ENCODE measurements at regions not wholly inside any gene's neighbourhood (a gene's known extent, or its start where the extent isn't known, plus 50 kb on each side); places are given as distances from the start of the nearest gene placed in this dataset.

DNA sequence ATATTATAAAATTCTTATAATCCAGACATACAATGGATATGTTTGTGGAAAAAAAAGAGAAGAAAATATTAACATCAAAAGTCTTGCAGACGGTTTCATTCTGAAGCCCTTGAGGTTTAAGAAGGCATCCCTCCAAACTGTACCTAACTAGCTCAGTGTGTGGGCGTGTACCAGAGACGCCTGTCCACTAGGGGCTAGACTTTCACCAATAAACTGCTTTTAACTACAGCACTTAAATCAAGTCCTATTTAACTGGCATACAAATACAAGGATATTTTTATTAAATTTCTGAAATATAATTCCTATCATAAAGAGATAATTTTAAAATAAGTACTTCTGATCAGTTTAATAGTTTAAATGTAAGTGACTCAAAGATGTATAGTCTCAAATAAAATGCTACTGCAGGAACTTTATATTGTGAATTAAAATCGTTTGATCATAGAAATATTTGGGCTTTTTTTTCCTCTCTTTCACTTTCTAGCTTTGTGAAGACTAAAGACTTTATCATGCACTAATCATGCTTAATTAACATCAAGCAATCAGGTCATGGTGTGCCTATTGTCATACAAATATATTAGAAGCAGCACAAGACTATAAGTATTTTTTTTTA lies 437.7 kb downstream of the SATB2 start:
- no peaks in the 10 kb centered on the region for H3K36me3 ChIP-seq (replicated peaks in 1 of 2; ENCODE audit: control extremely low read depth in 1 of 2, control insufficient read depth in 1 of 2, extremely low read depth in 1 of 2, insufficient read depth in 2 of 2, low read length in 1 of 2)
- no peak overlapping the region for H3K9ac ChIP-seq (ENCODE audit: low read length)
- Mint-ChIP-seq H3K27ac (no peak overlapping the region), H3K4me3 (no peak overlapping the region), H3K9me3 (ENCODE audit: insufficient read depth) (no peaks in the 10 kb centered on the region), H3K27me3 (no peaks in the 10 kb centered on the region), H3K4me1 (no peaks in the 10 kb centered on the region)
- POLR2A ChIA-PET: no interaction called here
- no peaks in the 10 kb centered on the region for H4K20me1 ChIP-seq (ENCODE audit: control insufficient read depth, insufficient read depth, low read length, poor library complexity, severe bottlenecking)
- TF ChIP-seq, protein P1, sequence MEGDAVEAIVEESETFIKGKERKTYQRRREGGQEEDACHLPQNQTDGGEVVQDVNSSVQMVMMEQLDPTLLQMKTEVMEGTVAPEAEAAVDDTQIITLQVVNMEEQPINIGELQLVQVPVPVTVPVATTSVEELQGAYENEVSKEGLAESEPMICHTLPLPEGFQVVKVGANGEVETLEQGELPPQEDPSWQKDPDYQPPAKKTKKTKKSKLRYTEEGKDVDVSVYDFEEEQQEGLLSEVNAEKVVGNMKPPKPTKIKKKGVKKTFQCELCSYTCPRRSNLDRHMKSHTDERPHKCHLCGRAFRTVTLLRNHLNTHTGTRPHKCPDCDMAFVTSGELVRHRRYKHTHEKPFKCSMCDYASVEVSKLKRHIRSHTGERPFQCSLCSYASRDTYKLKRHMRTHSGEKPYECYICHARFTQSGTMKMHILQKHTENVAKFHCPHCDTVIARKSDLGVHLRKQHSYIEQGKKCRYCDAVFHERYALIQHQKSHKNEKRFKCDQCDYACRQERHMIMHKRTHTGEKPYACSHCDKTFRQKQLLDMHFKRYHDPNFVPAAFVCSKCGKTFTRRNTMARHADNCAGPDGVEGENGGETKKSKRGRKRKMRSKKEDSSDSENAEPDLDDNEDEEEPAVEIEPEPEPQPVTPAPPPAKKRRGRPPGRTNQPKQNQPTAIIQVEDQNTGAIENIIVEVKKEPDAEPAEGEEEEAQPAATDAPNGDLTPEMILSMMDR (IDR thresholded peaks at IDR 0.05): no peak
- no peak for TF ChIP-seq EZH2 (IDR thresholded peaks at IDR 0.05; ENCODE audit: borderline replicate concordance, insufficient read depth, low read depth, low read length, poor library complexity, severe bottlenecking)
- ATAC-seq (ENCODE audit: low read depth): no peak
- no CpG with 5 or more reads among the region's 4 CpGs for WGBS (ENCODE audit: insufficient coverage)
- H3K9me3 ChIP-seq (ENCODE audit: control extremely low read depth in 1 of 3, control insufficient read depth in 2 of 3, insufficient read depth in 1 of 3, low read length in 2 of 3): no peaks in the 10 kb centered on the region
- CTCF ChIA-PET: no interaction called here
- no peaks in the 10 kb centered on the region for H3K4me1 ChIP-seq (ENCODE audit: control insufficient read depth in 2 of 2, insufficient read depth in 2 of 2, low read length in 2 of 2)
- no peaks in the 10 kb centered on the region for H3K79me2 ChIP-seq (ENCODE audit: control insufficient read depth, insufficient read depth, low read length)
- no peak overlapping the region for H3K27ac ChIP-seq (ENCODE audit: low read length in 2 of 2)
- H2AFZ ChIP-seq (ENCODE audit: insufficient read depth, low read depth, low read length, poor library complexity, severe bottlenecking): no peak overlapping the region
- H3K27me3 ChIP-seq (replicated peaks in 1 of 4; ENCODE audit: control extremely low read depth in 1 of 4, control insufficient read depth in 3 of 4, insufficient read depth in 4 of 4, low read length in 3 of 4): no peaks in the 10 kb centered on the region
- no peak for DNase-seq
- intact Hi-C loops (cut with micrococcal nuclease): no loop called here
- H3K4me2 ChIP-seq (replicated peaks; ENCODE audit: low read depth, low read length, poor library complexity, severe bottlenecking): no peak overlapping the region
- no peak overlapping the region for H3K4me3 ChIP-seq (ENCODE audit: control extremely low read depth in 1 of 5, extremely low read depth in 1 of 5, insufficient read depth in 1 of 5, low read depth in 2 of 5, low read length in 4 of 5)

GRCh38 chr2:199018826-199019225 lies 438.9 kb downstream of the SATB2 start:
- WGBS (ENCODE audit: insufficient coverage): no CpG with 5 or more reads among the region's 1 CpG
- H3K4me2 ChIP-seq (replicated peaks; ENCODE audit: low read depth, low read length, poor library complexity, severe bottlenecking): no peak overlapping the region
- no peaks in the 10 kb centered on the region for H4K20me1 ChIP-seq (ENCODE audit: control insufficient read depth, insufficient read depth, low read length, poor library complexity, severe bottlenecking)
- Mint-ChIP-seq H3K4me1 (no peaks in the 10 kb centered on the region), H3K4me3 (no peak overlapping the region), H3K9me3 (ENCODE audit: insufficient read depth) (no peaks in the 10 kb centered on the region), H3K27me3 (no peaks in the 10 kb centered on the region), H3K27ac (no peak overlapping the region)
- no peak overlapping the region for H3K27ac ChIP-seq (ENCODE audit: low read length in 2 of 2)
- TF ChIP-seq, protein P1 (IDR thresholded peaks at IDR 0.05): no peak
- no peak for TF ChIP-seq EZH2 (IDR thresholded peaks at IDR 0.05; ENCODE audit: borderline replicate concordance, insufficient read depth, low read depth, low read length, poor library complexity, severe bottlenecking)
- CTCF ChIA-PET: no interaction called here
- no peaks in the 10 kb centered on the region for H3K79me2 ChIP-seq (ENCODE audit: control insufficient read depth, insufficient read depth, low read length)
- no peak overlapping the region for H3K9ac ChIP-seq (ENCODE audit: low read length)
- no peak for ATAC-seq (ENCODE audit: low read depth)
- POLR2A ChIA-PET: no interaction called here
- no peaks in the 10 kb centered on the region for H3K9me3 ChIP-seq (ENCODE audit: control extremely low read depth in 1 of 3, control insufficient read depth in 2 of 3, insufficient read depth in 1 of 3, low read length in 2 of 3)
- no peaks in the 10 kb centered on the region for H3K36me3 ChIP-seq (replicated peaks in 1 of 2; ENCODE audit: control extremely low read depth in 1 of 2, control insufficient read depth in 1 of 2, extremely low read depth in 1 of 2, insufficient read depth in 2 of 2, low read length in 1 of 2)
- H2AFZ ChIP-seq (ENCODE audit: insufficient read depth, low read depth, low read length, poor library complexity, severe bottlenecking): no peak overlapping the region
- no peaks in the 10 kb centered on the region for H3K27me3 ChIP-seq (replicated peaks in 1 of 4; ENCODE audit: control extremely low read depth in 1 of 4, control insufficient read depth in 3 of 4, insufficient read depth in 4 of 4, low read length in 3 of 4)
- no peak overlapping the region for H3K4me3 ChIP-seq (ENCODE audit: control extremely low read depth in 1 of 5, extremely low read depth in 1 of 5, insufficient read depth in 1 of 5, low read depth in 2 of 5, low read length in 4 of 5)
- DNase-seq: no peak
- intact Hi-C loops (cut with micrococcal nuclease): no loop called here
- H3K4me1 ChIP-seq (ENCODE audit: control insufficient read depth in 2 of 2, insufficient read depth in 2 of 2, low read length in 2 of 2): no peaks in the 10 kb centered on the region
